Adrenal gland (tissue), 5 donors: ENCODE measurements at regions not wholly inside any gene's neighbourhood (a gene's known extent, or its start where the extent isn't known, plus 50 kb on each side); places are given as distances from the start of the nearest gene placed in this dataset.

Experiments
- POLR2A ChIP-seq, 2 donors: fragments of 450-650 bp; IDR thresholded peaks; one replicate each; pipeline ENCODE4 v1.6.1; 2017; ENCODE audit warnings: antibody characterized with exemption in 2 of 2, mild to moderate bottlenecking in 2 of 2, moderate library complexity in 1 of 2
- TF ChIP-seq, protein P1 (sequence below), 6 experiments: fragments of 450-650 bp in 4 of 6; fragments of 200-600 bp in 2 of 6; sonication (generic) in 1 of 6; IDR thresholded peaks; 1 replicate in 5 of 6; 2 replicates in 1 of 6; pipeline versions ENCODE4 v1.5.1 to v1.8.0; 2016 to 2021; ENCODE audit warnings: antibody characterized with exemption in 6 of 6, mild to moderate bottlenecking in 2 of 6, moderate library complexity in 1 of 6
- donor health status: DM: no; HTN: no; CAD: no.

DNA sequence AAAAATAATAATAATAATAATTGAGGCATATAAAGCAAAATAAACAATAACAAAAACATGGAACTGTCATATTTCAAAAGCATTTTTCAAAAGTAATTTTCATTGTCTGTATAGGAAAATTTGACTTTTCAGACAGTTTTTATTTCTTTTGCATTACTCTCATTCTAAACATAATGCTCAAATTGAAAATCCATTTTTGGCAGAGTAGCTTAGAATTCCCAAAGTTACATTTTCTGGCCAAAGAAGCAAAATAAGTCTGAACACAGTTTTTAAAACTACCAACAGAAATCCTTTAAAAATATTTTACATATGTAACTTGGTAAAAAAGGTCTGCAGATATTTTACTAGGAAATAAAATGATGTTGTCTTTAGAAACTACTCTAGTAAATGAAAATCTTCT lies 535.4 kb downstream of the ANKRD7 start:
- TF ChIP-seq, protein P1, sequence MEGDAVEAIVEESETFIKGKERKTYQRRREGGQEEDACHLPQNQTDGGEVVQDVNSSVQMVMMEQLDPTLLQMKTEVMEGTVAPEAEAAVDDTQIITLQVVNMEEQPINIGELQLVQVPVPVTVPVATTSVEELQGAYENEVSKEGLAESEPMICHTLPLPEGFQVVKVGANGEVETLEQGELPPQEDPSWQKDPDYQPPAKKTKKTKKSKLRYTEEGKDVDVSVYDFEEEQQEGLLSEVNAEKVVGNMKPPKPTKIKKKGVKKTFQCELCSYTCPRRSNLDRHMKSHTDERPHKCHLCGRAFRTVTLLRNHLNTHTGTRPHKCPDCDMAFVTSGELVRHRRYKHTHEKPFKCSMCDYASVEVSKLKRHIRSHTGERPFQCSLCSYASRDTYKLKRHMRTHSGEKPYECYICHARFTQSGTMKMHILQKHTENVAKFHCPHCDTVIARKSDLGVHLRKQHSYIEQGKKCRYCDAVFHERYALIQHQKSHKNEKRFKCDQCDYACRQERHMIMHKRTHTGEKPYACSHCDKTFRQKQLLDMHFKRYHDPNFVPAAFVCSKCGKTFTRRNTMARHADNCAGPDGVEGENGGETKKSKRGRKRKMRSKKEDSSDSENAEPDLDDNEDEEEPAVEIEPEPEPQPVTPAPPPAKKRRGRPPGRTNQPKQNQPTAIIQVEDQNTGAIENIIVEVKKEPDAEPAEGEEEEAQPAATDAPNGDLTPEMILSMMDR (IDR thresholded peaks at IDR 0.05) = no peak
- no peak for TF ChIP-seq POLR2A (IDR thresholded peaks at IDR 0.05)
